Fibroblast of skin of scalp (primary cell): ENCODE measurements at regions not wholly inside any gene's neighbourhood (a gene's known extent, or its start where the extent isn't known, plus 50 kb on each side); places are given as distances from the start of the nearest gene placed in this dataset.
A peak's percentile ranks its signal among the peaks of the same experiment; 100 is the strongest.

Experiments
- DNase-seq: peaks from one replicate; pipeline ENCODE4 v3.0.0-alpha.2; 2013

GRCh38 chr10:113368666-113369364 lies 184.0 kb upstream of the HABP2 start:
- DNase-seq = no peak

- no peak for DNase-seq
Observed at GRCh38 chr10:113369365-113369694, 183.5 kb upstream of the HABP2 start.

GRCh38 chr10:113376428-113376827 lies 176.4 kb upstream of the HABP2 start:
- no peak for DNase-seq

- DNase-seq = no peak
Observed at GRCh38 chr10:113379091-113379490, 173.8 kb upstream of the HABP2 start.

- DNase-seq = no peak
Observed at GRCh38 chr10:113381416-113381815, 171.4 kb upstream of the HABP2 start.

- DNase-seq = peak; percentile 83
Observed at GRCh38 chr10:113381981-113382509, 170.8 kb upstream of the HABP2 start.

- no peak for DNase-seq
Observed at GRCh38 chr10:113382691-113383090, 170.2 kb upstream of the HABP2 start.

- DNase-seq = peak; percentile 42
Observed at GRCh38 chr10:113384181-113384580, 168.7 kb upstream of the HABP2 start.

- peak; percentile 92 for DNase-seq
Observed at GRCh38 chr10:113385021-113385999, 167.5 kb upstream of the HABP2 start.

GRCh38 chr10:113386005-113386404 lies 166.8 kb upstream of the HABP2 start:
- peak; percentile 82 for DNase-seq

GRCh38 chr10:113389969-113390368 lies 162.9 kb upstream of the HABP2 start:
- DNase-seq = no peak

- no peak for DNase-seq
Observed at GRCh38 chr10:113390896-113391295, 162.0 kb upstream of the HABP2 start.

- no peak for DNase-seq
Observed at GRCh38 chr10:113397047-113397446, 155.8 kb upstream of the HABP2 start.

- no peak for DNase-seq
Observed at GRCh38 chr10:113399065-113399464, 153.8 kb upstream of the HABP2 start.

GRCh38 chr10:113402602-113403001 lies 150.3 kb upstream of the HABP2 start:
- no peak for DNase-seq

- DNase-seq = no peak
Observed at GRCh38 chr10:113407218-113407617, 145.6 kb upstream of the HABP2 start.

GRCh38 chr10:113409175-113409574 lies 143.7 kb upstream of the HABP2 start:
- DNase-seq = no peak

- no peak for DNase-seq
Observed at GRCh38 chr10:113410618-113411017, 142.2 kb upstream of the HABP2 start.

- no peak for DNase-seq
Observed at GRCh38 chr10:113411456-113411855, 141.4 kb upstream of the HABP2 start.

GRCh38 chr10:113412161-113412560 lies 140.7 kb upstream of the HABP2 start:
- no peak for DNase-seq

GRCh38 chr10:113414543-113414942 lies 138.3 kb upstream of the HABP2 start:
- no peak for DNase-seq

GRCh38 chr10:113415246-113415645 lies 137.6 kb upstream of the HABP2 start:
- no peak for DNase-seq

- no peak for DNase-seq
Observed at GRCh38 chr10:113420057-113420732, 132.7 kb upstream of the HABP2 start.
